DND-41 (cell line): ENCODE measurements at regions not wholly inside any gene's neighbourhood (a gene's known extent, or its start where the extent isn't known, plus 50 kb on each side); places are given as distances from the start of the nearest gene placed in this dataset.

Experiments
- ATAC-seq: fragments of 200-7000 bp; cut with Tn5 transposase; 3 replicates; pipeline ENCODE4 v1.9.1; 2021; ENCODE audit warnings: low read depth; ENCODE audit not compliant: insufficient read depth
- DNase-seq: peaks from one replicate; pipeline ENCODE4 v3.0.0-alpha.2; 2020
- H2AFZ ChIP-seq: 2 replicates; pipeline ENCODE4 v1.6.0; 2012; ENCODE audit warnings: low read depth, low read length
- H3K27ac ChIP-seq: 2 replicates; pipeline ENCODE4 v1.5.1; 2012; ENCODE audit warnings: low read length, inconsistent platforms
- H3K27me3 ChIP-seq: fragments of 200-600 bp; sonication (generic); 2 replicates; pipeline ENCODE4 v1.6.0; 2012; ENCODE audit warnings: low read length, mild to moderate bottlenecking, inconsistent platforms; ENCODE audit not compliant: insufficient read depth, poor library complexity
- H3K36me3 ChIP-seq: 2 replicates; pipeline ENCODE4 v1.5.1; 2012; ENCODE audit warnings: low read length, inconsistent platforms; ENCODE audit not compliant: insufficient read depth
- H3K4me1 ChIP-seq: 2 replicates; pipeline ENCODE4 v1.5.1; 2012; ENCODE audit warnings: mild to moderate bottlenecking, low read length; ENCODE audit not compliant: insufficient read depth
- H3K4me2 ChIP-seq: 2 replicates; pipeline ENCODE4 v1.6.0; 2012; ENCODE audit warnings: mild to moderate bottlenecking, moderate library complexity, low read length, inconsistent platforms; ENCODE audit not compliant: insufficient read depth
- H3K4me3 ChIP-seq, 2 experiments: fragments of 200-600 bp in 1 of 2; shearing (Covaris generic) in 1 of 2; 2 replicates each; pipeline ENCODE4 v1.5.1; 2012 to 2016; ENCODE audit warnings: inconsistent platforms in 2 of 2, low read length in 2 of 2, mild to moderate bottlenecking in 2 of 2, low read depth in 1 of 2, moderate library complexity in 1 of 2
- H3K79me2 ChIP-seq: 2 replicates; pipeline ENCODE4 v1.6.0; 2012; ENCODE audit warnings: low read length, inconsistent platforms; ENCODE audit not compliant: insufficient read depth
- H3K9ac ChIP-seq: 2 replicates; pipeline ENCODE4 v1.6.0; 2012; ENCODE audit warnings: low read depth, mild to moderate bottlenecking, inconsistent platforms, low read length, moderate library complexity
- H3K9me3 ChIP-seq: 2 replicates; pipeline ENCODE4 v1.5.1; 2012; ENCODE audit warnings: low read length, moderate library complexity, mild to moderate bottlenecking, inconsistent platforms; ENCODE audit not compliant: insufficient read depth, severe bottlenecking
- H4K20me1 ChIP-seq: 2 replicates; pipeline ENCODE4 v1.6.0; 2012; ENCODE audit warnings: low read length; ENCODE audit not compliant: insufficient read depth
- EZH2 ChIP-seq: IDR thresholded peaks from 3 replicates; pipeline ENCODE4 v1.6.1; 2012; ENCODE audit warnings: borderline replicate concordance, low read depth, mild to moderate bottlenecking, moderate library complexity, low read length, inconsistent platforms; ENCODE audit not compliant: severe bottlenecking
- TF ChIP-seq, protein P1 (sequence below): IDR thresholded peaks from 2 replicates; pipeline ENCODE4 v1.5.1; 2012; ENCODE audit warnings: borderline replicate concordance, low read length, moderate library complexity, mild to moderate bottlenecking; ENCODE audit not compliant: poor library complexity, severe bottlenecking; ENCODE audit errors: extremely low read depth

DNA sequence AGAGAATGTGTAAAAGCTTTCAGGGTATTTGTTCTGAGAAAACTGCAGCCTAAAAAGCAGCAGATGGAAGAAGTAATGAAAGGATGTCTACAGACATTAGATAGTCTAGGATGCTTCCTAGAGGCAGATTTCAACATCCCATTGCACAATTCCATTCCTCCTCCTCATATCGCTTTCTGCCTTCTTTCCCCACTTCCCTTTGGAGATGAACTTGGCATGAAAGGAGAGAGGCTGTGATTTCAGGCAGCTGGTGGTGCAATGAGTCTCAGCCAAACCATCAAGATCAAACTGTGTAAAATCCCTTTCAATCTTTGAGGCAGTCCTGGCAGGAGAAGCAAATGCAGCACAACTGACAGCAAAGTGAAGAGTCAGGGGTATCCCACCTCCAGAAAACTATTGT, 438.7 kb upstream of the KCNMB2 start:
- Histone ChIP-seq H3K4me3 (no peak overlapping the region), H3K36me3 (no peaks in the 10 kb centered on the region), H3K9ac (no peak overlapping the region), H3K27me3 (no peaks in the 10 kb centered on the region), H3K79me2 (no peaks in the 10 kb centered on the region), H4K20me1 (no peaks in the 10 kb centered on the region), H3K27ac (no peak overlapping the region), H2AFZ (no peak overlapping the region), H3K9me3 (no peaks in the 10 kb centered on the region), H3K4me2 (no peak overlapping the region), H3K4me1 (no peaks in the 10 kb centered on the region)
- DNase-seq (no peak), ATAC-seq (no peak)
- TF ChIP-seq EZH2, result no peak
- TF ChIP-seq, protein P1, sequence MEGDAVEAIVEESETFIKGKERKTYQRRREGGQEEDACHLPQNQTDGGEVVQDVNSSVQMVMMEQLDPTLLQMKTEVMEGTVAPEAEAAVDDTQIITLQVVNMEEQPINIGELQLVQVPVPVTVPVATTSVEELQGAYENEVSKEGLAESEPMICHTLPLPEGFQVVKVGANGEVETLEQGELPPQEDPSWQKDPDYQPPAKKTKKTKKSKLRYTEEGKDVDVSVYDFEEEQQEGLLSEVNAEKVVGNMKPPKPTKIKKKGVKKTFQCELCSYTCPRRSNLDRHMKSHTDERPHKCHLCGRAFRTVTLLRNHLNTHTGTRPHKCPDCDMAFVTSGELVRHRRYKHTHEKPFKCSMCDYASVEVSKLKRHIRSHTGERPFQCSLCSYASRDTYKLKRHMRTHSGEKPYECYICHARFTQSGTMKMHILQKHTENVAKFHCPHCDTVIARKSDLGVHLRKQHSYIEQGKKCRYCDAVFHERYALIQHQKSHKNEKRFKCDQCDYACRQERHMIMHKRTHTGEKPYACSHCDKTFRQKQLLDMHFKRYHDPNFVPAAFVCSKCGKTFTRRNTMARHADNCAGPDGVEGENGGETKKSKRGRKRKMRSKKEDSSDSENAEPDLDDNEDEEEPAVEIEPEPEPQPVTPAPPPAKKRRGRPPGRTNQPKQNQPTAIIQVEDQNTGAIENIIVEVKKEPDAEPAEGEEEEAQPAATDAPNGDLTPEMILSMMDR, result no peak

DNA sequence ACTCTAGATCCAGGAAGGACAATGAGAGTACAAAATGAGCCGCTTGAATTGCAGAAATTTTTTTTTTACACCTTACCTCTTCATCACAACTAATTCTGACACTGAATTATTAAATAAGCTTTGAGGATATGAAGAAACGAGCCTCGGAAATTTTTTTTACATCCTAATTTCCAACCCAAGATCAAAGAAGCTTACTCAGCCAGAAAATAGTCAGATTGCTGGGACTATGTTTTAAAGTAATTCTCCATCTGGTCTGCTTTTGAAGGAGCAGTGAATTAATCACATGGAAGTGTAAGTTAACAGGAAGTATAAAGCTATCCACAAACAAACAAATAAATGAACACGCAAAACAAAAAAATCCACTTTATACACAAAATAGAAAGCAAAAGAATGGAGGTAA, 437.0 kb upstream of the KCNMB2 start:
- ATAC-seq (no peak), DNase-seq (no peak)
- H4K20me1 ChIP-seq, result no peaks in the 10 kb centered on the region
- no peak overlapping the region for H3K9ac ChIP-seq
- no peaks in the 10 kb centered on the region for H3K79me2 ChIP-seq
- H3K4me2 ChIP-seq, result no peak overlapping the region
- H3K36me3 ChIP-seq, result no peaks in the 10 kb centered on the region
- no peaks in the 10 kb centered on the region for H3K4me1 ChIP-seq
- H3K9me3 ChIP-seq, result no peaks in the 10 kb centered on the region
- no peaks in the 10 kb centered on the region for H3K27me3 ChIP-seq
- no peak for TF ChIP-seq EZH2
- TF ChIP-seq, protein P1, result no peak
- H2AFZ ChIP-seq, result no peak overlapping the region
- H3K27ac ChIP-seq, result no peak overlapping the region
- H3K4me3 ChIP-seq, result no peak overlapping the region

DNA sequence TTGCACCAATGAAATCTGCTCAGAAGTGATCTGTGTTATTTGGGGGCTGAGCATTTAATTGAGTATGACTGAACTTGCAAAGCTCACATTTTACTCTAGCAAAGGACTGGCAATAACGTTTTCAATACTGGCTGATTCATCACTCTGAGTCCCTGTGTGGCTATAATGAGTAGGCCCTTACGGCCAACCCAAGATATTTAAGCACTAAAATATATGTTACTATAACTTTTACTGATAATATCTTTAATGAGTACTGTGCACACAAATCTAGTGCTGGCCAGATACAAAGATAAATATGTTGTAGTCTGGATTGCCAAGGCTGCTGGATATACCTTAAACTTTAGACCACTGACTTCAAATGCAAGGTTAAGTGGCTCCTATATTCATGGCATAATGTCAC, 436.4 kb upstream of the KCNMB2 start:
- Histone ChIP-seq H3K9ac (no peak overlapping the region), H3K27ac (no peak overlapping the region), H3K4me2 (no peak overlapping the region), H3K36me3 (no peaks in the 10 kb centered on the region), H4K20me1 (no peaks in the 10 kb centered on the region), H3K9me3 (no peaks in the 10 kb centered on the region), H2AFZ (no peak overlapping the region), H3K4me3 (no peak overlapping the region), H3K4me1 (no peaks in the 10 kb centered on the region), H3K27me3 (no peaks in the 10 kb centered on the region), H3K79me2 (no peaks in the 10 kb centered on the region)
- DNase-seq, result no peak
- ATAC-seq, result no peak
- TF ChIP-seq, protein P1, result no peak
- no peak for TF ChIP-seq EZH2

DNA sequence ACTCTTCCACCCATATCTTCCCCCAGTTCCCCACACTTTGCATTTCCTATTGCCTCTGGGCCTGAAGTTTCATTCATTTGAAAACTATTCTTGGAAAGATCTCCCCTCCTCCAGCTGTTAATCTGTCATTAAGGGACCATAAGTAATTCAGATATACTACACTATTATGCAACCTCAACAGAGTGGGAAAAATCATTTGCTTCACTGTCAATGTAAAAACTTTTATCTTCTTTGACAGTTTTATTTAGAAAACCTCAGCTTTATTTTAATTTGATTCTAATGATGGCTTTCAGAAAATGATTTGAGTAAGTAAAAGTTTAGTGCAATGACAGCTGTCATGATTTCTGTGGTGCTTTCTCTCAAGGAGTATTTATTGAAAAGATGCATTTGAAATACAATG, 435.3 kb upstream of the KCNMB2 start:
- ATAC-seq, result no peak
- H2AFZ ChIP-seq, result no peak overlapping the region
- no peak overlapping the region for H3K4me3 ChIP-seq

More for the DNA sequence above, 435.3 kb upstream of the KCNMB2 start:
- H3K9ac ChIP-seq, result no peak overlapping the region
- DNase-seq, result no peak
- no peaks in the 10 kb centered on the region for H3K36me3 ChIP-seq
- H3K27me3 ChIP-seq, result no peaks in the 10 kb centered on the region
- H3K9me3 ChIP-seq, result no peaks in the 10 kb centered on the region
- no peaks in the 10 kb centered on the region for H3K4me1 ChIP-seq
- H3K27ac ChIP-seq, result no peak overlapping the region
- no peaks in the 10 kb centered on the region for H3K79me2 ChIP-seq
- TF ChIP-seq EZH2, result no peak
- TF ChIP-seq, protein P1, result no peak
- H3K4me2 ChIP-seq, result no peak overlapping the region
- no peaks in the 10 kb centered on the region for H4K20me1 ChIP-seq
